ENCODE measurements at regions not wholly inside any gene's neighbourhood (a gene's known extent, or its start where the extent isn't known, plus 50 kb on each side); places are given as distances from the start of the nearest gene placed in this dataset.

- TF ChIP-seq POLR2A (IDR thresholded peaks at IDR 0.05): no peak
- no peak for TF ChIP-seq CTCF (IDR thresholded peaks at IDR 0.05)
These were observed 61.3 kb downstream of the PMAIP1 start for GRCh38 chr18:59961070-59961469.
